Endothelial cell of umbilical vein (primary cell): ENCODE measurements at regions not wholly inside any gene's neighbourhood (a gene's known extent, or its start where the extent isn't known, plus 50 kb on each side); places are given as distances from the start of the nearest gene placed in this dataset.

Experiments used
- POLR2A ChIP-seq: IDR thresholded peaks from 2 replicates; pipeline ENCODE4 v1.6.1; 2012; ENCODE audit warnings: low read depth, mild to moderate bottlenecking, control low read depth, low read length
- TF ChIP-seq, protein P1 (sequence below), 2 donors: IDR thresholded peaks; 1 replicate in 1 of 2; 2 replicates in 1 of 2; pipeline ENCODE4 v1.5.1; 2011; ENCODE audit warnings: low read length in 2 of 2, mild to moderate bottlenecking in 2 of 2, moderate library complexity in 2 of 2, control low read depth in 1 of 2, inconsistent platforms in 1 of 2, low read depth in 1 of 2; ENCODE audit not compliant: insufficient read depth in 1 of 2; ENCODE audit errors: extremely low read depth in 1 of 2
- TF ChIP-seq, protein P2 (sequence below): IDR thresholded peaks from 2 replicates; pipeline ENCODE4 v1.6.1; 2011; ENCODE audit not compliant: insufficient read depth, insufficient read length

DNA sequence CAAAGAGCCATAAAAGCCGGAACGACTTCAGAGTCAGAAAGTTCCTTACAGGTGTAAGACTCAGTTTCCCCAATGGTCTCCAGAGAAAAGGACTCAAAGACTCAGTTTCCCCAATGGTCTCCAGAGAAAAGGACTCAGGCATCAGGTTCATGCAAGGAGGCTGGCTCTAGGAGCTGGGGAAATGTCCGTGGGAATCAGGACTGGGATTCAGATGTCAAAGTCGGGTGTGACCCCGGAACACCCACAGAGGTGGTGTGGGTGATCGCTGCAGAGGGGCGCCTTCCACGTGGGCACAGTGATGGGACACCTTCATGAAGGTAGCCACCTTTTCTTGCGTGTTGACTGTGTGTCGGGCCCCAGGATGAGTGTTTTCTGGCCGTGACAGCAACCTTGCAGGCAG is 340.8 kb downstream of the NPHP4 start:
- TF ChIP-seq, protein P1, sequence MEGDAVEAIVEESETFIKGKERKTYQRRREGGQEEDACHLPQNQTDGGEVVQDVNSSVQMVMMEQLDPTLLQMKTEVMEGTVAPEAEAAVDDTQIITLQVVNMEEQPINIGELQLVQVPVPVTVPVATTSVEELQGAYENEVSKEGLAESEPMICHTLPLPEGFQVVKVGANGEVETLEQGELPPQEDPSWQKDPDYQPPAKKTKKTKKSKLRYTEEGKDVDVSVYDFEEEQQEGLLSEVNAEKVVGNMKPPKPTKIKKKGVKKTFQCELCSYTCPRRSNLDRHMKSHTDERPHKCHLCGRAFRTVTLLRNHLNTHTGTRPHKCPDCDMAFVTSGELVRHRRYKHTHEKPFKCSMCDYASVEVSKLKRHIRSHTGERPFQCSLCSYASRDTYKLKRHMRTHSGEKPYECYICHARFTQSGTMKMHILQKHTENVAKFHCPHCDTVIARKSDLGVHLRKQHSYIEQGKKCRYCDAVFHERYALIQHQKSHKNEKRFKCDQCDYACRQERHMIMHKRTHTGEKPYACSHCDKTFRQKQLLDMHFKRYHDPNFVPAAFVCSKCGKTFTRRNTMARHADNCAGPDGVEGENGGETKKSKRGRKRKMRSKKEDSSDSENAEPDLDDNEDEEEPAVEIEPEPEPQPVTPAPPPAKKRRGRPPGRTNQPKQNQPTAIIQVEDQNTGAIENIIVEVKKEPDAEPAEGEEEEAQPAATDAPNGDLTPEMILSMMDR (IDR thresholded peaks at IDR 0.05; ENCODE audit: extremely low read depth in 1 of 2, insufficient read depth in 1 of 2, low read depth in 1 of 2, low read length in 2 of 2) = no peak
- TF ChIP-seq POLR2A = no peak
- TF ChIP-seq, protein P2, sequence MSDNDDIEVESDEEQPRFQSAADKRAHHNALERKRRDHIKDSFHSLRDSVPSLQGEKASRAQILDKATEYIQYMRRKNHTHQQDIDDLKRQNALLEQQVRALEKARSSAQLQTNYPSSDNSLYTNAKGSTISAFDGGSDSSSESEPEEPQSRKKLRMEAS = no peak
